ENCODE measurements at regions not wholly inside any gene's neighbourhood (a gene's known extent, or its start where the extent isn't known, plus 50 kb on each side); places are given as distances from the start of the nearest gene placed in this dataset.

DNA sequence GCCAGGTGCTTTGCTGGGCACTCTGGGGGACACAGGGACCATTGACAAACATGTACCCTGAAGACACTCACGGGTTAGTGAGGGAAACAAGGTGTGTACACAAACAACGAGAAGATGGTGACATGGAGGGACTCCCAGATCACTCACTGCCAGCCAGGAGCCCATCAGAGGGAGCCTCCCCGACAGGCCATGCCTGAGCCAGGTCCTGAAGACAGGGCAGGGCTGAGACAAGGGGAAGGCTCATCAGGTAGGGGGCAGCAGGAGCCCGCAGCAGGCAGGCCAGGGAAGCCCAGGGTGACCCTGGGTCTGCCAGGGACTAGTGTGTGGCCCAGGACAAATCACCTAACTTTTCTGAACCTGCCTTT is 127.9 kb downstream of the BUD13 start:
- Mint-ChIP-seq H3K27ac (ENCODE audit: unreplicated experiment) (no peak overlapping the region), H3K36me3 (ENCODE audit: unreplicated experiment) (no peaks in the 10 kb centered on the region), H3K9me3 (ENCODE audit: unreplicated experiment) (no peaks in the 10 kb centered on the region), H3K27me3 (ENCODE audit: unreplicated experiment) (no peaks in the 10 kb centered on the region), H3K4me1 (ENCODE audit: unreplicated experiment) (no peaks in the 10 kb centered on the region), H3K4me3 (ENCODE audit: unreplicated experiment) (no peak overlapping the region)
- no peak for DNase-seq (ENCODE audit: extremely low spot score, unreplicated experiment)
- TF ChIP-seq CTCF (IDR thresholded peaks at IDR 0.05): no peak

GRCh38 chr11:116644201-116644940 is 128.4 kb downstream of the BUD13 start:
- no peak overlapping the region for H3K27ac Mint-ChIP-seq (ENCODE audit: unreplicated experiment)
- H3K27me3 Mint-ChIP-seq (ENCODE audit: unreplicated experiment): no peaks in the 10 kb centered on the region
- no peak for DNase-seq (ENCODE audit: extremely low spot score, unreplicated experiment)
- no peak for TF ChIP-seq CTCF (IDR thresholded peaks at IDR 0.05)
- H3K9me3 Mint-ChIP-seq (ENCODE audit: unreplicated experiment): no peaks in the 10 kb centered on the region
- no peak overlapping the region for H3K4me3 Mint-ChIP-seq (ENCODE audit: unreplicated experiment)
- no peaks in the 10 kb centered on the region for H3K36me3 Mint-ChIP-seq (ENCODE audit: unreplicated experiment)
- no peaks in the 10 kb centered on the region for H3K4me1 Mint-ChIP-seq (ENCODE audit: unreplicated experiment)

- no peak for DNase-seq (ENCODE audit: extremely low spot score, unreplicated experiment)
- TF ChIP-seq CTCF (IDR thresholded peaks at IDR 0.05): no peak
- Mint-ChIP-seq H3K36me3 (ENCODE audit: unreplicated experiment) (no peaks in the 10 kb centered on the region), H3K4me3 (ENCODE audit: unreplicated experiment) (no peak overlapping the region), H3K9me3 (ENCODE audit: unreplicated experiment) (no peaks in the 10 kb centered on the region), H3K27ac (ENCODE audit: unreplicated experiment) (no peak overlapping the region), H3K4me1 (ENCODE audit: unreplicated experiment) (no peaks in the 10 kb centered on the region), H3K27me3 (ENCODE audit: unreplicated experiment) (no peaks in the 10 kb centered on the region)
These were observed 129.3 kb downstream of the BUD13 start for GRCh38 chr11:116643521-116643920.

GRCh38 chr11:116642902-116643301 is 129.9 kb downstream of the BUD13 start:
- Mint-ChIP-seq H3K27ac (ENCODE audit: unreplicated experiment) (no peak overlapping the region), H3K27me3 (ENCODE audit: unreplicated experiment) (no peaks in the 10 kb centered on the region), H3K4me1 (ENCODE audit: unreplicated experiment) (no peaks in the 10 kb centered on the region)

GRCh38 chr11:116642481-116642880 is 130.3 kb downstream of the BUD13 start:
- Mint-ChIP-seq H3K36me3 (ENCODE audit: unreplicated experiment) (no peaks in the 10 kb centered on the region), H3K9me3 (ENCODE audit: unreplicated experiment) (no peaks in the 10 kb centered on the region), H3K27ac (ENCODE audit: unreplicated experiment) (no peak overlapping the region), H3K4me3 (ENCODE audit: unreplicated experiment) (no peak overlapping the region), H3K27me3 (ENCODE audit: unreplicated experiment) (no peaks in the 10 kb centered on the region), H3K4me1 (ENCODE audit: unreplicated experiment) (no peaks in the 10 kb centered on the region)
- TF ChIP-seq CTCF (IDR thresholded peaks at IDR 0.05): no peak
- DNase-seq (ENCODE audit: extremely low spot score, unreplicated experiment): no peak

More at GRCh38 chr11:116642902-116643301, 129.9 kb downstream of the BUD13 start:
- DNase-seq (ENCODE audit: extremely low spot score, unreplicated experiment): no peak
- H3K36me3 Mint-ChIP-seq (ENCODE audit: unreplicated experiment): no peaks in the 10 kb centered on the region
- no peak for TF ChIP-seq CTCF (IDR thresholded peaks at IDR 0.05)
- no peak overlapping the region for H3K4me3 Mint-ChIP-seq (ENCODE audit: unreplicated experiment)
- no peaks in the 10 kb centered on the region for H3K9me3 Mint-ChIP-seq (ENCODE audit: unreplicated experiment)
